IMR-90 (cell line): ENCODE measurements at regions not wholly inside any gene's neighbourhood (a gene's known extent, or its start where the extent isn't known, plus 50 kb on each side); places are given as distances from the start of the nearest gene placed in this dataset.

ENCODE experiments used
- ATAC-seq: fragments of 200-7000 bp; cut with Tn5 transposase; 2 replicates; pipeline ENCODE4 v1.9.1; 2020; ENCODE audit warnings: low read depth, mild to moderate bottlenecking, moderate library complexity
- BruUV-seq: library from RNA; stranded (reverse); fragments of 400-500 nt; replicated peaks from 2 replicates; lab custom pipeline; 2021; lab: Mats Ljungman, UMichigan
- CTCF ChIA-PET: fragments of 300-600 bp; formaldehyde crosslinking; extraction: SDS; loops from one replicate; lab custom pipeline; 2021; ENCODE audit warnings: antibody characterized with exemption; lab: Yijun Ruan, JAX
- POLR2A ChIA-PET: fragments of 300-600 bp; sonication (Branson Sonifier 250); formaldehyde crosslinking; loops from one replicate; lab custom pipeline; 2022; ENCODE audit warnings: antibody characterized with exemption; ENCODE audit not compliant: unreplicated experiment; lab: Charles Lee
- DNase-seq: peaks from one replicate; pipeline ENCODE4 v3.0.0; 2013
- H2AFZ ChIP-seq: replicated peaks from 2 replicates; pipeline ENCODE3; 2013; ENCODE audit warnings: low read length, mild to moderate bottlenecking; ENCODE audit not compliant: poor library complexity
- H2AK5ac ChIP-seq: 2 replicates; pipeline ENCODE4 v1.6.1; 2013; ENCODE audit warnings: low read depth, low read length, inconsistent platforms
- H2AK9ac ChIP-seq: replicated peaks from 2 replicates; pipeline ENCODE3; 2013; ENCODE audit warnings: mild to moderate bottlenecking, low read depth, low read length, moderate library complexity; ENCODE audit not compliant: poor library complexity
- H2BK120ac ChIP-seq: 2 replicates; pipeline ENCODE4 v1.6.1; 2013; ENCODE audit warnings: low read depth, low read length, inconsistent platforms
- H2BK15ac ChIP-seq: 3 replicates; pipeline ENCODE4 v1.6.1; 2013; ENCODE audit warnings: low read depth, low read length, inconsistent platforms
- H2BK20ac ChIP-seq: 2 replicates; pipeline ENCODE4 v1.6.1; 2013; ENCODE audit warnings: low read depth, mild to moderate bottlenecking, inconsistent platforms, low read length, moderate library complexity
- H2BK5ac ChIP-seq: 2 replicates; pipeline ENCODE4 v1.6.1; 2013; ENCODE audit warnings: mild to moderate bottlenecking, low read depth, low read length, inconsistent platforms; ENCODE audit not compliant: poor library complexity, severe bottlenecking
- H3K14ac ChIP-seq: replicated peaks from 2 replicates; pipeline ENCODE4 v1.6.1; 2013; ENCODE audit warnings: low read depth, low read length, inconsistent platforms
- H3K18ac ChIP-seq: 2 replicates; pipeline ENCODE4 v1.6.1; 2013; ENCODE audit warnings: low read depth, low read length, control low read depth
- H3K23ac ChIP-seq: 2 replicates; pipeline ENCODE4 v1.6.1; 2013; ENCODE audit warnings: low read depth, low read length, inconsistent platforms
- H3K27ac ChIP-seq: 2 replicates; pipeline ENCODE4 v1.5.1; 2013; ENCODE audit warnings: mild to moderate bottlenecking, control low read depth, low read length; ENCODE audit not compliant: insufficient read depth
- H3K27me3 ChIP-seq: 2 replicates; pipeline ENCODE4 v1.6.1; 2013; ENCODE audit warnings: low read length; ENCODE audit not compliant: control insufficient read depth, insufficient read depth
- H3K36me3 ChIP-seq: 2 replicates; pipeline ENCODE4 v1.6.1; 2013; ENCODE audit warnings: low read length, mixed read lengths; ENCODE audit not compliant: control insufficient read depth, insufficient read depth
- H3K4ac ChIP-seq: 2 replicates; pipeline ENCODE4 v1.6.1; 2013; ENCODE audit warnings: low read depth, low read length, inconsistent platforms
- H3K4me1 ChIP-seq: 2 replicates; pipeline ENCODE4 v1.6.1; 2013; ENCODE audit warnings: low read length, mixed read lengths; ENCODE audit not compliant: control insufficient read depth, insufficient read depth
- H3K4me2 ChIP-seq: 2 replicates; pipeline ENCODE4 v1.6.1; 2013; ENCODE audit warnings: low read depth, mild to moderate bottlenecking, control low read depth, low read length, moderate library complexity
- H3K4me3 ChIP-seq: 2 replicates; pipeline ENCODE4 v1.5.1; 2013; ENCODE audit warnings: low read depth, mild to moderate bottlenecking, control low read depth, low read length, moderate library complexity; ENCODE audit not compliant: insufficient read depth
- H3K56ac ChIP-seq: 2 replicates; pipeline ENCODE4 v1.6.1; 2013; ENCODE audit warnings: low read length, inconsistent platforms; ENCODE audit not compliant: insufficient read depth; ENCODE audit errors: extremely low read depth
- H3K79me1 ChIP-seq, 2 experiments: 2 replicates each; pipeline ENCODE4 v1.6.1; 2013; ENCODE audit warnings: low read length in 2 of 2, inconsistent platforms in 1 of 2, low read depth in 1 of 2
- H3K9ac ChIP-seq: 2 replicates; pipeline ENCODE4 v1.6.1; 2013; ENCODE audit warnings: low read depth, low read length, control low read depth
- H3K9me1 ChIP-seq: 2 replicates; pipeline ENCODE4 v1.6.1; 2013; ENCODE audit warnings: low read length, inconsistent platforms; ENCODE audit not compliant: insufficient read depth
- H3K9me3 ChIP-seq: 2 replicates; pipeline ENCODE4 v1.6.1; 2013; ENCODE audit warnings: low read length; ENCODE audit not compliant: control insufficient read depth, insufficient read depth
- H4K20me1 ChIP-seq: 2 replicates; pipeline ENCODE4 v1.6.1; 2013; ENCODE audit warnings: low read length, inconsistent platforms; ENCODE audit not compliant: insufficient read depth
- H4K5ac ChIP-seq: 2 replicates; pipeline ENCODE4 v1.6.1; 2013; ENCODE audit warnings: mild to moderate bottlenecking, low read depth, low read length, control low read depth
- H4K8ac ChIP-seq, 2 experiments: 2 replicates each; pipeline ENCODE4 v1.6.1; 2013; ENCODE audit warnings: low read depth in 2 of 2, low read length in 2 of 2, control low read depth in 1 of 2, inconsistent platforms in 1 of 2
- H4K91ac ChIP-seq: 2 replicates; pipeline ENCODE4 v1.6.1; 2013; ENCODE audit warnings: low read depth, low read length, inconsistent platforms; ENCODE audit not compliant: insufficient read depth
- FOS ChIP-seq: fragments of 150-350 bp; IDR thresholded peaks from 2 replicates; pipeline ENCODE4 v1.6.1; 2016; ENCODE audit warnings: low read depth, low read length
- MAFK ChIP-seq: IDR thresholded peaks from 2 replicates; pipeline ENCODE4 v1.6.1; 2012; ENCODE audit warnings: low read depth, low read length, improper control_type of control experiment
- MAZ ChIP-seq: IDR thresholded peaks from 2 replicates; pipeline ENCODE4 v1.6.1; 2012; ENCODE audit warnings: low read depth, mild to moderate bottlenecking, low read length, improper control_type of control experiment, moderate library complexity, borderline replicate concordance
- NFE2L2 ChIP-seq: fragments of 150-350 bp; IDR thresholded peaks from 2 replicates; pipeline ENCODE4 v1.6.1; 2016; ENCODE audit warnings: low read depth, mild to moderate bottlenecking, low read length
- SMC3 ChIP-seq: fragments of 150-350 bp; IDR thresholded peaks from 2 replicates; pipeline ENCODE4 v1.6.1; 2016; ENCODE audit warnings: low read depth, mild to moderate bottlenecking, antibody characterized with exemption, low read length, moderate library complexity
- WGBS, 2 experiments: methylation state at CpG; one replicate each; pipeline versions ENCODE4 v1.1.5 to v1.1.7; 2013; ENCODE audit warnings: missing lambda C conversion rate in 2 of 2; ENCODE audit not compliant: insufficient read length in 1 of 2; ENCODE audit errors: extremely low coverage in 2 of 2; 5-methylcytosine and 5-hydroxymethylcytosine counted together
- dilution Hi-C: fragments of 300-500 bp; cut with HindIII; formaldehyde crosslinking; loops from one replicate; pipeline ENCODE4 v1.14.3; 2018; ENCODE audit warnings: low sequenced_read_pairs; ENCODE audit not compliant: unreplicated experiment
- in situ Hi-C: fragments of 300-500 bp; cut with MboI; formaldehyde crosslinking; loops from 3 replicates; pipeline ENCODE4 v1.14.3; 2019; ENCODE audit warnings: low sequenced_read_pairs, inconsistent platforms, mixed read lengths
- intact Hi-C: fragments of 100-400 bp; cut with micrococcal nuclease; formaldehyde crosslinking; loops from 2 replicates; pipeline ENCODE4 v1.10.0; 2022
- TF ChIP-seq, protein P1 (sequence below): fragments of 150-350 bp; IDR thresholded peaks from 2 replicates; pipeline ENCODE4 v1.6.1; 2017; ENCODE audit warnings: mild to moderate bottlenecking, antibody characterized with exemption, low read length, low read depth
- TF ChIP-seq, protein P2 (sequence below): fragments of 150-350 bp; IDR thresholded peaks from 2 replicates; pipeline ENCODE4 v1.6.1; 2016; ENCODE audit warnings: low read depth, mild to moderate bottlenecking, low read length, moderate library complexity, borderline replicate concordance

DNA sequence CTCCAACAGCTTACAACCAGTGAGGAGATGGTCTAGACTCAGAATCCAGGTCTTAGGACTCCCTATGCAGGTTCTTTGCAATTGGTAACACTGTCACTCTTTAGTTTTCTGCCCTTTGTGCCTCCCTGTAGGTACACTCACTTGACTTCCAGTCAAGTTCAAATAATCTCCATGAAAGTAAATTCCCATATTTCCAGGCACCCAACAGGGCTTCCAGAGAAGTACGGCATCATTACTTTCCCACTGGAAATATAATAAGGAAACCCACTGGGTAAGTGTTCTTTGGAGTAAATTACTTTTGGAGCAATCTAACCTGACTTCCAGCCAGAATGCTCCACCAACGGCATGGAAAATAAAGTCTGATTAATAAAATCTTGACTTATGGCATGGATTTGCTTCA, 338.9 kb downstream of the HNRNPD start:
- Histone ChIP-seq H4K8ac (no peak overlapping the region), H4K20me1 (no peaks in the 10 kb centered on the region), H2BK120ac (no peak overlapping the region), H3K36me3 (no peaks in the 10 kb centered on the region), H2AFZ (no peak overlapping the region), H3K18ac (no peak overlapping the region), H2AK5ac (no peak overlapping the region), H2BK5ac (no peak overlapping the region), H3K4me2 (no peak overlapping the region), H2BK20ac (no peak overlapping the region), H4K91ac (no peak overlapping the region), H4K5ac (no peak overlapping the region), H3K27me3 (no peaks in the 10 kb centered on the region), H3K4me1 (no peaks in the 10 kb centered on the region), H3K4ac (no peak overlapping the region), H3K79me1 (no peaks in the 10 kb centered on the region), H3K9ac (no peak overlapping the region), H3K4me3 (no peak overlapping the region), H3K9me3 (no peaks in the 10 kb centered on the region), H3K14ac (no peak overlapping the region), H3K27ac (no peak overlapping the region), H3K23ac (no peak overlapping the region), H2BK15ac (no peak overlapping the region), H3K56ac (no peak overlapping the region), H3K9me1 (no peaks in the 10 kb centered on the region), H2AK9ac (no peak overlapping the region)
- POLR2A ChIA-PET = no interaction called here
- BruUV-seq = no TSS peak
- DNase-seq (no peak), ATAC-seq (no peak)
- WGBS, 2 experiments = no CpG with 5 or more reads among the region's 2 CpGs
- dilution Hi-C loops (no loop called here), intact Hi-C loops (no loop called here), in situ Hi-C loops (no loop called here)
- CTCF ChIA-PET = no interaction called here
- no peak for TF ChIP-seq MAFK
- TF ChIP-seq, protein P1, sequence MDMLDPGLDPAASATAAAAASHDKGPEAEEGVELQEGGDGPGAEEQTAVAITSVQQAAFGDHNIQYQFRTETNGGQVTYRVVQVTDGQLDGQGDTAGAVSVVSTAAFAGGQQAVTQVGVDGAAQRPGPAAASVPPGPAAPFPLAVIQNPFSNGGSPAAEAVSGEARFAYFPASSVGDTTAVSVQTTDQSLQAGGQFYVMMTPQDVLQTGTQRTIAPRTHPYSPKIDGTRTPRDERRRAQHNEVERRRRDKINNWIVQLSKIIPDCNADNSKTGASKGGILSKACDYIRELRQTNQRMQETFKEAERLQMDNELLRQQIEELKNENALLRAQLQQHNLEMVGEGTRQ = no peak
- no peak for TF ChIP-seq NFE2L2
- no peak for TF ChIP-seq FOS
- TF ChIP-seq MAZ = no peak
- TF ChIP-seq, protein P2, sequence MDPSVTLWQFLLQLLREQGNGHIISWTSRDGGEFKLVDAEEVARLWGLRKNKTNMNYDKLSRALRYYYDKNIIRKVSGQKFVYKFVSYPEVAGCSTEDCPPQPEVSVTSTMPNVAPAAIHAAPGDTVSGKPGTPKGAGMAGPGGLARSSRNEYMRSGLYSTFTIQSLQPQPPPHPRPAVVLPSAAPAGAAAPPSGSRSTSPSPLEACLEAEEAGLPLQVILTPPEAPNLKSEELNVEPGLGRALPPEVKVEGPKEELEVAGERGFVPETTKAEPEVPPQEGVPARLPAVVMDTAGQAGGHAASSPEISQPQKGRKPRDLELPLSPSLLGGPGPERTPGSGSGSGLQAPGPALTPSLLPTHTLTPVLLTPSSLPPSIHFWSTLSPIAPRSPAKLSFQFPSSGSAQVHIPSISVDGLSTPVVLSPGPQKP = no peak
- no peak for TF ChIP-seq SMC3
